GM18868 (cell line): ENCODE measurements at regions not wholly inside any gene's neighbourhood (a gene's known extent, or its start where the extent isn't known, plus 50 kb on each side); places are given as distances from the start of the nearest gene placed in this dataset.
A peak's percentile ranks its signal among the peaks of the same experiment; 100 is the strongest.
"Not testable (repeated sequence)": the region's sequence is repeated elsewhere in the genome, so short reads cannot be mapped to it uniquely, and the experiment has no call there.

ENCODE experiments used
- ATAC-seq: cut with Tn5 transposase; IDR thresholded peaks from one replicate; pipeline ENCODE4 v1.9.1; 2021; ENCODE audit warnings: mild to moderate bottlenecking, moderate library complexity; ENCODE audit not compliant: unreplicated experiment

- ATAC-seq, result no peak
These were observed 65.5 kb downstream of the RBMY1A1 start for GRCh38 chrY:21600170-21600569.

- no peak for ATAC-seq
These were observed 66.8 kb downstream of the RBMY1A1 start for GRCh38 chrY:21601524-21601923.

GRCh38 chrY:21602590-21602989 is 67.9 kb downstream of the RBMY1A1 start:
- no peak for ATAC-seq

GRCh38 chrY:21636137-21636536 is 101.5 kb downstream of the RBMY1A1 start:
- ATAC-seq, result no peak

GRCh38 chrY:21650496-21650895 is 115.8 kb downstream of the RBMY1A1 start:
- no peak for ATAC-seq

- ATAC-seq, result not testable (repeated sequence)
These were observed 124.4 kb downstream of the RBMY1A1 start for GRCh38 chrY:21659057-21659456.

- peak; percentile 99 for ATAC-seq
These were observed 144.9 kb downstream of the RBMY1A1 start for GRCh38 chrY:21679590-21679989.

GRCh38 chrY:21686369-21686768 is 151.7 kb downstream of the RBMY1A1 start:
- ATAC-seq, result not testable (repeated sequence)

GRCh38 chrY:21701951-21702350 is 167.3 kb downstream of the RBMY1A1 start:
- not testable (repeated sequence) for ATAC-seq

GRCh38 chrY:21702927-21703326 is 168.2 kb downstream of the RBMY1A1 start:
- not testable (repeated sequence) for ATAC-seq

GRCh38 chrY:21705309-21705708 is 170.6 kb downstream of the RBMY1A1 start:
- ATAC-seq, result no peak

GRCh38 chrY:21706611-21707010 is 171.9 kb downstream of the RBMY1A1 start:
- ATAC-seq, result not testable (repeated sequence)

- ATAC-seq, result peak; percentile 67
These were observed 158.8 kb downstream of the RBMY1D start for GRCh38 chrY:21735489-21736060.

- not testable (repeated sequence) for ATAC-seq
These were observed 149.3 kb downstream of the RBMY1D start for GRCh38 chrY:21744998-21745397.

- not testable (repeated sequence) for ATAC-seq
These were observed 134.1 kb downstream of the RBMY1D start for GRCh38 chrY:21760243-21760642.

GRCh38 chrY:21767824-21768223 is 126.5 kb downstream of the RBMY1D start:
- ATAC-seq, result peak; percentile 53

GRCh38 chrY:21782174-21782860 is 112.0 kb downstream of the RBMY1D start:
- peak; percentile 69 for ATAC-seq

GRCh38 chrY:21813484-21814233 is 80.7 kb downstream of the RBMY1D start:
- no peak for ATAC-seq

GRCh38 chrY:21814491-21814890 is 79.8 kb downstream of the RBMY1D start:
- no peak for ATAC-seq

- ATAC-seq, result no peak
These were observed 72.4 kb downstream of the RBMY1D start for GRCh38 chrY:21821881-21822280.

- no peak for ATAC-seq
These were observed 66.7 kb downstream of the RBMY1D start for GRCh38 chrY:21827593-21827992.
